ENCODE measurements at regions not wholly inside any gene's neighbourhood (a gene's known extent, or its start where the extent isn't known, plus 50 kb on each side); places are given as distances from the start of the nearest gene placed in this dataset.

GRCh38 chr22:44365832-44366231, 53.1 kb upstream of the SHISAL1 start:
- no peak overlapping the region for H4K91ac ChIP-seq (ENCODE audit: low read depth, low read length)
- WGBS (ENCODE audit: extremely low coverage, insufficient coverage, insufficient read length), result no CpG with 5 or more reads among the region's 9 CpGs

GRCh38 chr22:44365191-44365590, 52.4 kb upstream of the SHISAL1 start:
- H2BK120ac ChIP-seq (ENCODE audit: insufficient read depth, low read length, poor library complexity), result no peak overlapping the region
- no peak overlapping the region for H3K18ac ChIP-seq (ENCODE audit: low read length)
- no peak overlapping the region for H4K8ac ChIP-seq (ENCODE audit: low read depth, low read length)
- no peak overlapping the region for H2BK12ac ChIP-seq (ENCODE audit: low read length)
- WGBS (ENCODE audit: extremely low coverage, insufficient coverage, insufficient read length), result no CpG with 5 or more reads among the region's 9 CpGs
- no peaks in the 10 kb centered on the region for H3K36me3 ChIP-seq (ENCODE audit: control insufficient read depth in 1 of 2, insufficient read depth in 2 of 2, low read length in 2 of 2)
- no peak overlapping the region for H4K91ac ChIP-seq (ENCODE audit: low read depth, low read length)
- no peak overlapping the region for H3K27ac ChIP-seq (ENCODE audit: low read depth, low read length)
- peak in 1 of 2 donors; percentile 20 for DNase-seq
- no peaks in the 10 kb centered on the region for H3K27me3 ChIP-seq (ENCODE audit: insufficient read depth, low read length)
- peaks cover 3 to 15% of the 10 kb centered on the region in 2 experiments for H3K4me1 ChIP-seq (ENCODE audit: control insufficient read depth in 1 of 2, insufficient read depth in 2 of 2, low read length in 2 of 2)
- H3K4me2 ChIP-seq (ENCODE audit: low read length), result no peak overlapping the region
- no peak overlapping the region for H3K14ac ChIP-seq (ENCODE audit: low read length)
- H2AK5ac ChIP-seq (ENCODE audit: low read length), result no peak overlapping the region
- H2BK5ac ChIP-seq (ENCODE audit: low read depth, low read length, poor library complexity), result no peak overlapping the region
- no peaks in the 10 kb centered on the region for H3K79me2 ChIP-seq (ENCODE audit: control insufficient read depth, insufficient read depth, low read length, poor library complexity)
- no peak overlapping the region for H3K23ac ChIP-seq (ENCODE audit: low read length)
- H3K9me3 ChIP-seq (ENCODE audit: insufficient read depth, low read depth, low read length), result no peaks in the 10 kb centered on the region
- no peak overlapping the region for H4K12ac ChIP-seq (ENCODE audit: low read depth, low read length)
- H2AFZ ChIP-seq (ENCODE audit: insufficient read depth, low read length, poor library complexity), result no peak overlapping the region
- no peak overlapping the region for H3K4ac ChIP-seq (ENCODE audit: low read depth, low read length)
- H3K4me3 ChIP-seq (ENCODE audit: low read depth, low read length), result no peak overlapping the region
- H3K79me1 ChIP-seq (ENCODE audit: low read length), result no peaks in the 10 kb centered on the region
- H3K9ac ChIP-seq (ENCODE audit: low read length), result no peak overlapping the region

More at GRCh38 chr22:44365832-44366231, 53.1 kb upstream of the SHISAL1 start:
- Histone ChIP-seq H3K4me3 (ENCODE audit: low read depth, low read length) (no peak overlapping the region), H2BK5ac (ENCODE audit: low read depth, low read length, poor library complexity) (no peak overlapping the region), H2BK120ac (ENCODE audit: insufficient read depth, low read length, poor library complexity) (no peak overlapping the region), H2AK5ac (ENCODE audit: low read length) (no peak overlapping the region), H3K18ac (ENCODE audit: low read length) (no peak overlapping the region), H3K14ac (ENCODE audit: low read length) (no peak overlapping the region), H3K36me3 (ENCODE audit: control insufficient read depth in 1 of 2, insufficient read depth in 2 of 2, low read length in 2 of 2) (no peaks in the 10 kb centered on the region), H4K12ac (ENCODE audit: low read depth, low read length) (no peak overlapping the region), H3K79me1 (ENCODE audit: low read length) (no peaks in the 10 kb centered on the region), H3K27me3 (ENCODE audit: insufficient read depth, low read length) (no peaks in the 10 kb centered on the region), H3K27ac (ENCODE audit: low read depth, low read length) (no peak overlapping the region), H4K8ac (ENCODE audit: low read depth, low read length) (no peak overlapping the region), H3K23ac (ENCODE audit: low read length) (no peak overlapping the region), H2BK12ac (ENCODE audit: low read length) (no peak overlapping the region), H3K9me3 (ENCODE audit: insufficient read depth, low read depth, low read length) (peaks cover 2% of the 10 kb centered on the region), H3K9ac (ENCODE audit: low read length) (no peak overlapping the region), H2AFZ (ENCODE audit: insufficient read depth, low read length, poor library complexity) (no peak overlapping the region), H3K4me2 (ENCODE audit: low read length) (no peak overlapping the region), H3K79me2 (ENCODE audit: control insufficient read depth, insufficient read depth, low read length, poor library complexity) (no peaks in the 10 kb centered on the region), H3K4me1 (ENCODE audit: control insufficient read depth in 1 of 2, insufficient read depth in 2 of 2, low read length in 2 of 2) (peaks cover 3 to 13% of the 10 kb centered on the region in 2 experiments), H3K4ac (ENCODE audit: low read depth, low read length) (no peak overlapping the region)
- DNase-seq, result no peak

- Histone ChIP-seq H3K36me3 (ENCODE audit: control insufficient read depth in 1 of 2, insufficient read depth in 2 of 2, low read length in 2 of 2) (no peaks in the 10 kb centered on the region), H2BK120ac (ENCODE audit: insufficient read depth, low read length, poor library complexity) (no peak overlapping the region), H3K27me3 (ENCODE audit: insufficient read depth, low read length) (no peaks in the 10 kb centered on the region), H3K27ac (ENCODE audit: low read depth, low read length) (no peak overlapping the region), H3K23ac (ENCODE audit: low read length) (no peak overlapping the region), H3K4me1 (ENCODE audit: control insufficient read depth in 1 of 2, insufficient read depth in 2 of 2, low read length in 2 of 2) (peaks cover 3 to 15% of the 10 kb centered on the region in 2 experiments), H3K18ac (ENCODE audit: low read length) (no peak overlapping the region), H3K79me2 (ENCODE audit: control insufficient read depth, insufficient read depth, low read length, poor library complexity) (no peaks in the 10 kb centered on the region), H3K4me3 (ENCODE audit: low read depth, low read length) (no peak overlapping the region), H2AK5ac (ENCODE audit: low read length) (no peak overlapping the region), H2AFZ (ENCODE audit: insufficient read depth, low read length, poor library complexity) (no peak overlapping the region), H3K4me2 (ENCODE audit: low read length) (no peak overlapping the region), H3K79me1 (ENCODE audit: low read length) (no peaks in the 10 kb centered on the region), H2BK5ac (ENCODE audit: low read depth, low read length, poor library complexity) (no peak overlapping the region), H4K12ac (ENCODE audit: low read depth, low read length) (no peak overlapping the region), H4K91ac (ENCODE audit: low read depth, low read length) (no peak overlapping the region), H3K9me3 (ENCODE audit: insufficient read depth, low read depth, low read length) (no peaks in the 10 kb centered on the region), H2BK12ac (ENCODE audit: low read length) (no peak overlapping the region), H3K9ac (ENCODE audit: low read length) (no peak overlapping the region), H3K14ac (ENCODE audit: low read length) (no peak overlapping the region), H3K4ac (ENCODE audit: low read depth, low read length) (no peak overlapping the region), H4K8ac (ENCODE audit: low read depth, low read length) (no peak overlapping the region)
- DNase-seq, result no peak
- WGBS (ENCODE audit: extremely low coverage, insufficient coverage, insufficient read length), result no CpG with 5 or more reads among the region's 12 CpGs
Measured at GRCh38 chr22:44364751-44365130, 52.0 kb upstream of the SHISAL1 start.

- Histone ChIP-seq H3K79me2 (ENCODE audit: control insufficient read depth, insufficient read depth, low read length, poor library complexity) (no peaks in the 10 kb centered on the region), H2AK5ac (ENCODE audit: low read length) (no peak overlapping the region), H2AFZ (ENCODE audit: insufficient read depth, low read length, poor library complexity) (no peak overlapping the region), H3K27ac (ENCODE audit: low read depth, low read length) (no peak overlapping the region), H3K79me1 (ENCODE audit: low read length) (no peaks in the 10 kb centered on the region), H3K9me3 (ENCODE audit: insufficient read depth, low read depth, low read length) (no peaks in the 10 kb centered on the region), H3K18ac (ENCODE audit: low read length) (no peak overlapping the region), H3K27me3 (ENCODE audit: insufficient read depth, low read length) (no peaks in the 10 kb centered on the region), H3K4me1 (ENCODE audit: control insufficient read depth in 1 of 2, insufficient read depth in 2 of 2, low read length in 2 of 2) (peaks cover 3 to 15% of the 10 kb centered on the region in 2 experiments), H2BK120ac (ENCODE audit: insufficient read depth, low read length, poor library complexity) (no peak overlapping the region), H3K23ac (ENCODE audit: low read length) (no peak overlapping the region), H4K8ac (ENCODE audit: low read depth, low read length) (no peak overlapping the region), H2BK12ac (ENCODE audit: low read length) (no peak overlapping the region), H3K4me3 (ENCODE audit: low read depth, low read length) (no peak overlapping the region), H4K12ac (ENCODE audit: low read depth, low read length) (no peak overlapping the region), H3K9ac (ENCODE audit: low read length) (no peak overlapping the region), H3K4me2 (ENCODE audit: low read length) (no peak overlapping the region), H3K36me3 (ENCODE audit: control insufficient read depth in 1 of 2, insufficient read depth in 2 of 2, low read length in 2 of 2) (no peaks in the 10 kb centered on the region), H4K91ac (ENCODE audit: low read depth, low read length) (no peak overlapping the region), H3K4ac (ENCODE audit: low read depth, low read length) (no peak overlapping the region), H3K14ac (ENCODE audit: low read length) (no peak overlapping the region), H2BK5ac (ENCODE audit: low read depth, low read length, poor library complexity) (no peak overlapping the region)
- WGBS (ENCODE audit: extremely low coverage, insufficient coverage, insufficient read length), result no CpG with 5 or more reads among the region's 11 CpGs
- no peak for DNase-seq
Measured at GRCh38 chr22:44363980-44364750, 51.4 kb upstream of the SHISAL1 start.

All from trophoblast cell (in vitro differentiated cells and primary cell).